GM03348 (cell line): ENCODE measurements at regions not wholly inside any gene's neighbourhood (a gene's known extent, or its start where the extent isn't known, plus 50 kb on each side); places are given as distances from the start of the nearest gene placed in this dataset.
"Not testable (repeated sequence)": the region's sequence is repeated elsewhere in the genome, so short reads cannot be mapped to it uniquely, and the experiment has no call there.

Experiments used
- DNase-seq: peaks from one replicate; pipeline ENCODE4 v3.0.0; 2012; ENCODE audit warnings: low spot score

DNA sequence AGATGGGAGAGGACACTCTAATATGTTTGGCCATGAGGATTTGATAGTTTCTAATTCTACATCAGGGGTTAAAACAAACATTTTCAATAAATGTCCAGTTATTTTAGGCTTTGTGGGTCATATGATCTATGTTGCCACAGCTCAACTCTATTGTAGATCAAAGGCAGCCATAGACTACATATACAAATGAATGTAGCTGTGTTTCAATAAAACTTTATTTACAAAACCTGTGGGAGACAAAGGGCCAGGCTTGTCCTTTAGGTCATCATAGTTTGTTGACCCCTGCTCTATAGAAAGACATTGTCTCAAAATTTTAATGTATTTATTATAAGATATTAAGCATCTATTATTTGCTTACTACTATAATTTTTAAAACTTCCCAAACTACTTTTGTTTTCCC lies 325.4 kb upstream of the MEF2C start:
- no peak for DNase-seq

DNA sequence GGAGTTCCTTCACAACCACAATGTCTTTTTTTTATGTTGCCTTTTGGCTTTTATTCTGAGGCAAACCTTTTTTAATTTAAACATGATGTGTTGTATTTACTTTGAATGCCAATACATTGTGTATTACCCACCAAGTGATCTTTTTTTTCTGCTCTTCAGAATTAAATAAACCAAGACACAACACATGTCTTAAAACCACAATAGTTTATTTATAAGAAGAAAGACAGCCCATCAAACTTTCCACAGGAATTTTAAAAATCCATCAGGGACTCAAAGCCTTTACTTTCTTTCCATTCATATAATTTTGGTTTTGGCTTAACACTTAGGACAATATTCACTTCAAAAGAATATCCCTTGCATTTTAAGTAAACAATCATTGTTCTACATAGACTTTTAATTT lies 321.8 kb upstream of the MEF2C start:
- DNase-seq = peak; percentile 27

DNA sequence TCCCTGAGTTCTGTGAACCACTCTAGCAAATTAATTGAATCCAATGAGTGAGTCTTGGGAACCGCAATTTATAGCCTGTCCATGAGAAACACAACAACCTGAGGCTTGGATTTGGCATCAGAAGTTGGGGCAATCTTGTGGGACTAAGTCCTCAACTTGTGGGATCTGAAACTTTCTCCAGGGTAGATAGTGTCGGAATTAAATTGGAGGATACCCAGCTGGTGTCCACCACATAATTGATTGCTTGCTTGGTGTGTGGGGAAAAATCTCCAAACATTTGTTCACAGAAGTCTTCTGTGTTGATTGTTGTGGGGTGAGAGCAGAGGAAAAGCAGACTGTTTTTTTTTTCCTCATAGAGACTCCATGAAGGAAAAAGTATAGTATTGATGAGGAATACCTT lies 320.6 kb upstream of the MEF2C start:
- DNase-seq = no peak

DNA sequence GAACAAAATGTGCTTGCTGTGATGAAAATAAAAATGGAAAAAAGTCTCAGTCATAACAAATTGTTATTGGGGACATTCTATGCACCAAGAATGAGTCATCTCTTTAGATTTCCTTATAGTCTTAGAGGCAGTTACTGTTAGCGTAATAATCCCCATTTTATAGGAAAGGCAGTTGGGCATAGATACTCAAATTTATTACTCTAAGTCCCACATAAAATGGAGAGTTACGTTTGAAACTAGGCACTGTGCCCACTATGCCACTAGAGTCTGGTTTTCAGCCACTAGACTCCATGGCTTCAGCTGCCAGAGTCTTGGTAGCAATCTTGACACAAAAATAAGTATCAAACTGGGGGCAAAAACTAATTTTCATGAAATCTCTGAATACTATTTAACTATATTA lies 317.9 kb upstream of the MEF2C start:
- DNase-seq = no peak

DNA sequence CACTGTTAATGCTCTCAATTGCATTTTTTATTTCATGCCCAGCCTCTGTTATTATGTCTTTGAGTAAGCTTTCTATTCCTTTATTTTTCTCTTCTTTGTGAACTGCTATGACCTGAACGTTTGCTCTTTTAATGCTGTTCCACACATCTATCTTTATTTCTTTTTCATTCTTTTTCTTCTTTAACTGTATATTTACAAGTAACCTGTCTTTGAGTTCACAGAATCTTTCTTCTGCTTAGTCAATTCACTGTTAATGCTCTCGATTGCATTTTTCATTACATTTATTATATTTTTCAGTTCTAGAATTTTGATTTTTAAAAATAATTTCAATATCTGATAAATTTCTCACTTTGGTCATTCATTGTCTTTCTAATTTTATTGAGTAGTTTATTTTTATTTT lies 316.3 kb upstream of the MEF2C start:
- DNase-seq = no peak

DNA sequence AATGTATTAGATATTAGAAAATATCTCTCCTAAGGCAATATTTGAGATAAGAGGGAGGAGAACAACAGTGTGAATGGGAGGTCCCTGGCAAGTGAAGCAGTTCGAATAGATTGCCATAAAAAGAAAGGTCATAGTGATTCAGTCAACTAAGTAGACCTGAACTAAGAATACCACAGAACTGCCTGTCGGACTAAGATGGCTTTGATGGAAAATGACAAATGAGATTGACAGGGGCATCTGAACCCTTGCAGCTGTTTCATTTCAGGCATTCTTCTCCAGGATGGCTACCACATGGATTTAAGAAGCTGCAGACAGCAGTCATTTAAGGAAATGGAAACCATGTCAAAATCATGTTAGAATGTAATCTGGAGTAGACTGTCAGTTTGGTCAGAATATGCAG lies 308.4 kb upstream of the MEF2C start:
- DNase-seq = no peak

DNA sequence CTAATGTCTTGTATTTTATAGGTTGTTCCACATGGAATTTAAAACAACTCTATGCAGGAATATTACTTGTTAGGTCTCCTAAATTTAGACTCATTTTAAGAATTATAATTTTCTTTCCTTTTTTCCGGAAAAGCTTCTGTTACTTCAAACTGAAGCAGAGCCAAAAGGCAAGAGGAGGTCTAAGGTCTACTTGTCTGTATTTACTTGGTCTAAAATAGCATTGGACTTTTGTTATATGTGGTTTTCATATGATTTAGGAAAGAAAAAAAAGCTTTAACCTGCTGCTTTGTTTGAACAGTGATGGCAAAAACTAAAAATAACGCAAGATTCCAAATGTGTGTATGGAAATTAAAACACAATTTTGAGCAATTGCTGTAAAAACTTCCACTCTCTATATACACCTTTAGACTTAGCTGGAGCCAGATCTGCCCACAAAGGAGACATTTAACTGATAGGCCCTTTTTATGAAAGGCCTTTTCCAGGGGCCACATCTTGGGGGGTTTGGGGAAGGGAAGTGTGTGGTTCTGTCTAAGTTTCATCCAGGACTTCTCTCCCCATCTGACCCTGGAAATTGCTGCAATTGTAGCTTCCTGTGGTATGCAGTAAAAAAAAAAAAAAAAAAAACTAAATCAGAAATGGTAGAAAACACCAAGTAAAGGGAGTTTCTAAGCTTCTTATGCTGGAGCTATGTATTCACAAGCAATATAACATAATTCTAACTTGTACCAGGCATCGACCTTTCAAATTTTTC lies 307.7 kb upstream of the MEF2C start:
- no peak for DNase-seq

DNA sequence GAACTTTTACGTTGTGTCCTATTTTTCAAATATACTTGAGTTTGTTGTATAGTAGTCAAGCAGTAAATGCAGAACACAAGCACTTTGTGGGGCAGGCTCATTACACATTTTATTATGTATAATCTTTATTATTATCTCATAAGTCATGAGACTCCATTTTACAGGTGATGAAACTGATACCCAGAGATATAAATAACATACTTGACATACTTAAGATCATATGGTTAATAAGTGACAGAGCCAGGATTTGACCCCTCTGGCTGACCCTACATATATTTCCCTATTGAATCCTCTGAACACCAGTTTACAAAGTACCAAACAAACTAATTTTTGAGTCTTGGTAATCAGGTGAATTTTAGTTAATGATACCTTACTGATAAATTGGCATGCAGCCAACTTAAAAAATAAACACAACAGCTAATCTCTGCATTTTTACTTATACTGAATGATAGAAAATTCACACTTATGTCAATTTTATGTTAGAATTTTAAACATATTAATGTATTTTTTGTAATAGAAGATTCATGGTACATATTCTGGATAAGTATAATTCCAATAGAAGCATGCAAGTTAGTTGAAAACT lies 305.0 kb upstream of the MEF2C start:
- no peak for DNase-seq

DNA sequence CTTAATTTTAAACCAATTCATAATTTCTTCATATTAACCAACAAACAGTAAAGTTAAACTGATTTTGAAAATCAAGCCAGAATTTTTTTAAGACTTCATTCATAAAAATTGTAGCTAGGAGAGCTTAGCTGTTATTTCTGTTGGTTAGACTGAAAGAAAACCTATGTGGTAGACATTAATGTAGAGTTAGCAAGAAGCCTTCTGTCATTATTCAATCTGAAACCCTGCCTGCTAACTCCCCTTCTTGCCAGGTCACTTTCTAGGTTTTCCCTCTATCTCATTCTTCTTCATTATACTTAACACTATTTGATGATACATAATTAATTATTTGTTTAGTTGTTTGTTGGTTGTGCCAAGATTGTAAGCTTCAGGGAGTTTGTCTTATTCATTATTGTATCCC lies 304.3 kb upstream of the MEF2C start:
- no peak for DNase-seq

DNA sequence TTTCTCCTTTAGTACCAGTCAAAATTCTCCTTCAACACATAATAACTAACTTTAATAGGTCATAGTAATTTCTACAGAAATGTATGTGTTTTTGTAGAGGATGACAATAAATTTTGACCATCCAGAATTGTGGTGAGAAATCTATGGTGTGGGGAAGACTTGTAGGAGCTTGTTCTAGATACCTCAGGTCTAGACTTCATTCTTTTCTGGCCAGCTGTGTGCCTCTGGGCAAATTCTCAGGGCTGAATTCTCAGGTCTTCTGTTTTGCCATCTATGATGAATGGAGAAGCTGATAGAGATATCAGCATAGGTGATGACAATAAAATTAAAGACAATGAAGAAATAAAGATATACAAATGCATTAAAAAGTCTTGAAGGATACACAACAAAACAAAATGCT lies 298.6 kb upstream of the MEF2C start:
- DNase-seq = no peak

DNA sequence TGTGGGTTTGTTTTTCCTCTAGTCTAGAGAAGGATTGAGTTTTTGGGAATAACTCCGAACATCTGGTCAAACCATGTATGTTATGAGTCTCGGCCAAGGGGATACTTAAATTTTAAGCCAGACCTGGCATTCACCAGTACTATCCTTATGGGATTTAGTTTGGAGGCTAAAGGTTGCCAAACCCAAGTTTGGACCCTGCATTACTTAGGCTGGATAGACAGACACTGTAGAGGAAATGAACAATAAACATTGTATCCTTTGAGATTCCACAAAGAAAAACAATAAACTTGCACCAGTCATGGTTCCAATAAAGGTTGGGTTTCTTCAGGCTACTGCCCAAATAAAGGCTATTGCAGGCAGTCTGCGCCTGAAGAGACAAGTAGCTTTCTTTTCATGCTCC lies 296.7 kb upstream of the MEF2C start:
- no peak for DNase-seq

DNA sequence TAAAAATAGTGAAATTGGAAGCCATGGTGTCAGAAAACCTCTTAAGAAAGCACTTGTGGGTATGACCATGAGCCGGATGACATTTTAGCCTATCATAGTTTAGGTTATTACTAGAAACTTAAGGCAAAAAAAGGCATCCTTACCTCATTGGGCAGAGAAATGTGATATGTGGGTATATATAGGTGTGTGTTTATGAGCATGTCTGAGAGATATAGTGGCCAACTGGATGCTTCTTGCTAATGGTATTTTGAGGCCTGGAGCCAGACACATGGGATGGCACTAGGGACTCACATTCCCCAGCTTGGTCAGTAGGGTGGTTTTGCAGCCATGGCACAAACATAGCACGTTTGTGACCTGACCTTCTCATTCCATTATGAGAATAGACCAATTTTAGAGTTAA lies 295.6 kb upstream of the MEF2C start:
- DNase-seq = no peak

DNA sequence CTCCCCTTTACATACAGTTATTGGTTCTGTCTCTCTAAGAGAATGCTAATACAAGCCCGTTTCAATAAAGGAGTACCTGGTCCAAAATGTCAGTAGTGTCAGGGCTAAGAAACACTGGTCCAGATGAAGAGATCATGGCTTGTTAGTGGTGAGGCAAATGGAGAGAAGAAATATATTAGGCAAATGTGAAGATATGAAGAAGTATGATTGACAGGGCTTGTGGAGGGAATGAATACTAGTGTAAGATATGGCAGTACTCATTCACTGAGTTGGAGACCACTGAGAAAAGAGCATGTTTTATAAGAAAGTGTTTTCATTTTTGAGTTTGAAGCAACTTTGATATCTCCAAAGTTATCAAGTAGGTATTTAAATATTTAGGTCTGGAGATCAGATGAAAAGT lies 290.5 kb upstream of the MEF2C start:
- no peak for DNase-seq

DNA sequence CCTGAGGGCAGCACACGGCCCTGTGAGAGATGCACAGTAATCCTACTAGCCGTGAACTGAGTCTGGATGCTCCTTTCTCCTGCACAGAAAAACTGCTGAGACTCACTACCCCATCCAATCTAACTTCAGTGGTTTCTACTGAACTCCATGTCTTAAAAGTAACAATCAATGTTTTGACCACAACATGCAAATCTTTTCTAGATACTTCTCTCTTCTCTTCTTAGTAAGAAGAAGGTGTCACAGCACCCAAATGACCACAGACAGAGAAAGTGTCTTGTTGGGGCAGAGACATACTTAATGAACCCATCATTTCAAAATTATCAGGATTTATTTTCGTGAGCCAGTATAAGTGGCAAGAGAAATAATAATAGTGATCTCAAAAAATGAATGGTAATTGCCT lies 285.8 kb upstream of the MEF2C start:
- DNase-seq = no peak

DNA sequence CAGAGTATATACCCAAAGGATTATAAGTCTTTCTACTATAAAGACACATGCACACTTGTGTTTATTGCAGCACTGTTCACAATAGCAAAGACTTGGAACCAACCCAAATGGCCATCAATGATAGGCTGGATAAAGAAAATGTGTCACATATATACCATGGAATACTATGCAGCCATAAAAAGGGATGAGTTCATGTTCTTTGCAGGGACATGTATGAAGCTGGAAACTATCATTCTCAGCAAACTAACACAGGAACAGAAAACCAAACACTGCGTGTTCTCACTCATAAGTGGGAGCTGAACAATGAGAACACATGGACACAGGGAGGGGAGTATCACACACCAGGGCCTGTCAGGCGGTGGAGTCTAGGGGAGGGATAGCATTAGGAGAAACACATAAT lies 281.7 kb upstream of the MEF2C start:
- DNase-seq = not testable (repeated sequence)

DNA sequence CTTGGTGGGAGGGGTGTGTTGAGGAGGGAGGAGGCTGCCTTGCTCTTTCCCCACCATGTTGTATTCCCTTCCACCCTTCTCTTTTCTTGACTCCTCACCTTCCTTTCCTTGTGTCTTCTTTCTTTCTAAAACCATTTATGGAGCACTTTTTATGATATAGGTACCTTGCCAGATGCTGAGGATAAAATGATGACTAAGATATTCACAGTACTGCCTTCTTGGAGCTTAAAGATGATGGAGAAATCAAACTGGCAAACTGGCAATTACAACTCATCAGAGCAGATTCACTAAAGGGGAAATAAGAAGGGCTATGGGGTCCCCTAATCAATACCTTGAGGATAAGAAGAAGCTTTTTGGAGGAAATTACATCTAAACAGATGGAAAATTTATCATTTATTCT lies 273.2 kb upstream of the MEF2C start:
- no peak for DNase-seq

DNA sequence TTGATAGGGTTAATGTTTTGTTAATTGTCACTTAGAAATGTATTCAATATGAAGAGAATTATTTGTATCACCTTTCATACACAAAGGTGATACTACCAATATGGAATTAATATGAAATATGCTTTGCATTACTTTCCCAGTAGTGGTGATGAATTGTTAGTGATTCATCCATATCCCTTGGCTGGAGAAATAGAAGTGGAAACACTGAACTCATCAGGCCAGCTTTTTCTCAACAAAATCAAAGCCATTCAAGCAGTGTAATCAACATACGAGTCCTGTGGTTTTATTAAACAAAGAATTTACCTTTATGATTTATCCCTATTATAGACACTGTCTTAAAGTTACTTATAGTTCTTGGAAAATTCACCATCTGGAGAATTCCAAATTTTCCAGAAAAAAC lies 264.0 kb upstream of the MEF2C start:
- peak; percentile 29 for DNase-seq

DNA sequence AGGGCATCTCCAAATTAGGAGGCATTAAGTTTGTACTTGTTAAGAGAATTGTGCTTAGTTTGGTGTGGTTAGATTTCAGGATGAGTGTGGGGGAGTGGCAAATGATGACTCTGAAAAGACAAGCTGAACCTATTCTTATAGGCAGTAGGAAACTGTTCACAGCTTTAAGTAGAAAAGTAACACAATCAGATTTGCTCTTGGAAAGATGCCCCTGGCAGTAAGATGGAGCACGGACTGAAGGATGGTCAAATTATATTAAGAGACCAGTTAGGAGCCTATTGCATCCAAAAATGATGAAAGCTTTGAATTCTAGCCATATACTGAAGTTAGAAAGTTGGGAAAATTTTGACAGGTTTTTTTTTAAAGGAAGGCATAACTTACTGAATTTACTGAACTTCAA lies 254.2 kb upstream of the MEF2C start:
- no peak for DNase-seq

DNA sequence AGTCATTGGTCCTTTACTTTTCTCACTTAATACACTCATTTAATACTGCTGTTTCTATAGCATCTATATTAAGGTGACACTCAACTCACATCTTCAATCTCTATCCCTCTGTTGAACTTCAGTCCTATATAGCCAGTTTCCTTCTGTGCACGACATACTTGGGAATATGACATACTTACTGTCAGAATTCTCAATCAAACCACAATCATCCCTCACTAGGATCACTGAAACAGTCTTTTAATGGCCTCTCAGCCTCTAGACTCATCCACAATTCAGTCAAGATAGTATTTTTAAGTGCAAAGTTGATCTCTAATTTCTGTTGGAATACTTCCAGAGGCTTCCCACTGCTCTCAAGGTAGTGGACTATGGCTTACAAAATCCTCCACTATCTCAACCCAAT lies 251.0 kb upstream of the MEF2C start:
- no peak for DNase-seq

DNA sequence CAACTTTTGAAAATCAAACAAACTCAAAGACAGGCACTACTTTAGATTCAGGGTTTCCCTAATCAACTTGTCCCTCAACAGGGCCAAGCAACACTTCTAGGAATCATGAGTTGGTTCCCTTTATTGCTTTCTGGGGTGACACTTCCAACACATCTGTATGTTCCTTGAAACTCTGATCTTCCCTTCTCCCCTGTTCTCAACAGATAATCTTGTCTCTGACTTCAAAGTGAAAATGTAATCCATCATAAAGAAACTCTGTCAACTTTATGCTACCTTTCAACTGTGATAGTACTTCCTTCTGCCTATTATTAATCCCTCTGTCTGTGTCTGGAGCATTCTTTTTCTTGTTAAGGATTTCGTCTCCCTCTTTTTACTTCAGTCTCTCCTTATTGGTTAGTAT lies 250.1 kb upstream of the MEF2C start:
- no peak for DNase-seq

DNA sequence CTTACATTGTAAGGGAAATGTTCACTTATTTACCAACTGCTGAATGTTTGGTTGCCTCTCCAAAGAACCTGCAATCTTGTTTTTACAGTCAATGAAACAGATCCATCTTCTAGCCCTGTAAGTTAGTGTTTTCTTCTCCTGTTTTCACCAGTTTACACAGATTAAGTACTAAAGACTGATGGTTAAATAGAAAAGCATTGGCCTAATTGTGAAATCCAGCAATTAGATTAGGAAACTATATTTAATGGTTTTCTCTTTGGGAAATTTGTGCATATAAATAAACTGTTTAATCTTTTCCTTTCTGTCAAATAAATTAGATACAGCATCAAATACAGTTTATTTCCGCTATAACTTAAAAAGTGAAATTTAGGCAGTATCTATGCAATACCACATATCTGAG lies 247.9 kb upstream of the MEF2C start:
- no peak for DNase-seq

DNA sequence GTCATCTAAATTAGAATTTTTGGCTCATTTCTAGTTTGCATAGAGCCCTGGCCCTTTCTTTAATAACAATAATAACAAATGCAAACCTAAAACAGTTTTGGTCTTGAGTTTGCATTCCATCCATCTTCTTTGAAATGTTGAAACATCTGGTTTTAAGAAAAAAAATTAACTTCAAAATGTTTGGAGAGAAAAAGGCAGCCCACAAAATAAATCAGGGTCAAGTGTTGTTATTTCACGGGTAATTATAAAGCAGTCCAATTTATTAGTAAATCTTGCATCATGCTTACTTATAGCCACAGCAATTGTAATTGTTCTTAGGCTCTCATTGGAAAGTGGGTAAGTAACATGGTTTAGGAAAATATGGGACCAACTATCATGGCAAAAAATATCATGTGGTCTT lies 247.0 kb upstream of the MEF2C start:
- DNase-seq = peak; percentile 5

DNA sequence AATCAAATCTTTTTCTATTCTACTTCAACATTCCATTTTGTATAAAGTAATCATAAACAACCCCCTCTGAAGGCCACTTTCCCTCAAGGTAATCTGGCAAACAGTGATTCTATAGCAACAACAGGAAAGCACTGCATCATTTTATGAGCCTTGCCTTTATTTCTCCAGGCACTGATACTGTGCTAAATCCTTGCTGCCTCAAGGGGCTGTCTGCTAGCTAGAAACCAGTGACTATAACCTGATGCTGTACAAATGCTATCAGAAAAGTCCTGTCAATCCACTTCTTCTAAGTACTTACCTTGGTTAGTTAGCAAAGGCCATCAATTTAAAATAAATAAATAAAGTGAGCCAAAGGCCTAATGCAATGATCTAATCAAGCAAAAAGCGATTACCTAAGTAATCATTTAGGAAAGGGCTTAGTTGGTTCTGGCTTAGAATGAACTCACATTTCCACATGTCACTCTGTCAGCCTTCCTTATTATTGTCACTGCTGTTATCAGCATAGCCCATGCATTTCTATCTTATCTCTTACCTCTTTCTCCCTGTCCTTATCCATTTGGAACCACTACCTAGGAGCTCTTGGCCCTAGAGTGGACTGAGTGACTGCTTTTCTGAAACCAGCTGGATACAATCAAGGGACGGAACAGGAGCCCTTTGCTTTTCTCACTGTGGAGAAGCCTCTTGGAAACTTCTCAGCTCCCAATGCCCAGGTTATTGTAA lies 246.1 kb upstream of the MEF2C start:
- no peak for DNase-seq

DNA sequence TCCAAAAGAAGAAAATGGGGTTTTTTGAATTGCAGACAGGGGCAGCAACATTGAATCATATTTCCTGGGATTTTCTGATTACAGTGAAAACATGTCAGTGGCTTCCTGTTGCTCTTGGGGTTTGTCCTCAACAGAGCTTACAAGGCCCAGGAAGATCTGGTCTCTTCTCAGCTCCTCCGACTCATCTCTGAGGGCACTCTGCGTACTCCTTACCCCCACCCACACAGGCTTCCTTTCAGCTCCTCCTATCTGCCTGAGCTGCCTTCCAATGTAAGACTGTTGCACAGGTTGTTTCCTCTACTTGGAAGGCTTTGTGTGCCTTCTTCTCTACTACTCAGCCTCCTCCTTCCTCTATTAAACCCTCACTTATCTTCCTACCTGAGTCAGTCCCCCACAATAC lies 245.1 kb upstream of the MEF2C start:
- peak; percentile 10 for DNase-seq
